KMS-11 (cell line): ENCODE measurements at regions not wholly inside any gene's neighbourhood (a gene's known extent, or its start where the extent isn't known, plus 50 kb on each side); places are given as distances from the start of the nearest gene placed in this dataset.

Experiments
- H2AFZ ChIP-seq: fragments of 200-600 bp; sonication (generic); 2 replicates; pipeline ENCODE4 v1.6.1; 2016; ENCODE audit warnings: antibody characterized with exemption, mixed run types, low read depth
- H3K27ac ChIP-seq: fragments of 200-600 bp; sonication (generic); 2 replicates; pipeline ENCODE4 v1.6.1; 2016; ENCODE audit warnings: mild to moderate bottlenecking, mixed run types
- H3K27me3 ChIP-seq: fragments of 200-600 bp; sonication (generic); 2 replicates; pipeline ENCODE4 v1.6.1; 2017; ENCODE audit warnings: mild to moderate bottlenecking, low read depth, mixed run types, moderate library complexity; ENCODE audit not compliant: insufficient read depth
- H3K36me3 ChIP-seq: fragments of 200-600 bp; sonication (generic); 2 replicates; pipeline ENCODE4 v1.6.1; 2017; ENCODE audit warnings: mild to moderate bottlenecking, mixed run types; ENCODE audit not compliant: insufficient read depth
- H3K4me1 ChIP-seq: fragments of 200-600 bp; sonication (generic); 2 replicates; pipeline ENCODE4 v1.6.1; 2016; ENCODE audit warnings: mild to moderate bottlenecking, low read depth, mixed run types; ENCODE audit not compliant: poor library complexity, severe bottlenecking
- H3K4me2 ChIP-seq: fragments of 200-600 bp; sonication (generic); 2 replicates; pipeline ENCODE4 v1.7.0; 2016; ENCODE audit warnings: mild to moderate bottlenecking, mixed run types
- H3K4me3 ChIP-seq: fragments of 200-600 bp; sonication (generic); IDR thresholded peaks from 2 replicates; pipeline ENCODE4 v1.6.1; 2017; ENCODE audit warnings: low read depth, low read length, mixed read lengths; ENCODE audit not compliant: insufficient read depth
- H3K79me2 ChIP-seq: fragments of 200-600 bp; sonication (generic); 2 replicates; pipeline ENCODE4 v1.6.1; 2016; ENCODE audit warnings: low read depth, mixed run types; ENCODE audit not compliant: insufficient read depth
- H3K9ac ChIP-seq: fragments of 200-600 bp; sonication (generic); 2 replicates; pipeline ENCODE4 v1.6.1; 2016; ENCODE audit warnings: mild to moderate bottlenecking, mixed run types
- H4K20me1 ChIP-seq: fragments of 200-600 bp; sonication (generic); 2 replicates; pipeline ENCODE4 v1.6.1; 2016; ENCODE audit warnings: mild to moderate bottlenecking, mixed run types; ENCODE audit not compliant: insufficient read depth
- CTCF ChIP-seq: fragments of 200-600 bp; sonication (generic); conservative IDR thresholded peaks from 2 replicates; pipeline ENCODE4 v1.6.1; 2017; ENCODE audit warnings: low read depth, mild to moderate bottlenecking, antibody characterized with exemption, low read length, moderate library complexity, mixed read lengths

- H3K36me3 ChIP-seq: no peaks in the 10 kb centered on the region
- H3K79me2 ChIP-seq: no peaks in the 10 kb centered on the region
- TF ChIP-seq CTCF: no peak
- no peak overlapping the region for H3K4me2 ChIP-seq
- H3K9ac ChIP-seq: no peak overlapping the region
- H3K4me3 ChIP-seq: no peak overlapping the region
- H2AFZ ChIP-seq: no peak overlapping the region
- no peaks in the 10 kb centered on the region for H3K27me3 ChIP-seq
- no peaks in the 10 kb centered on the region for H4K20me1 ChIP-seq
- H3K27ac ChIP-seq: no peak overlapping the region
- no peaks in the 10 kb centered on the region for H3K4me1 ChIP-seq
These were observed 401.1 kb downstream of the SLCO4C1 start for GRCh38 chr5:101894985-101895384.

GRCh38 chr5:101878190-101878589 lies 417.9 kb downstream of the SLCO4C1 start:
- no peak overlapping the region for H3K4me2 ChIP-seq
- no peaks in the 10 kb centered on the region for H3K4me1 ChIP-seq
- no peaks in the 10 kb centered on the region for H3K36me3 ChIP-seq
- no peak overlapping the region for H3K9ac ChIP-seq
- H2AFZ ChIP-seq: no peak overlapping the region
- no peak overlapping the region for H3K4me3 ChIP-seq
- H3K79me2 ChIP-seq: no peaks in the 10 kb centered on the region
- H3K27ac ChIP-seq: no peak overlapping the region
- H3K27me3 ChIP-seq: no peaks in the 10 kb centered on the region
- TF ChIP-seq CTCF: no peak
- no peaks in the 10 kb centered on the region for H4K20me1 ChIP-seq

GRCh38 chr5:101877451-101877850 lies 418.6 kb downstream of the SLCO4C1 start:
- Histone ChIP-seq H3K4me1 (no peaks in the 10 kb centered on the region), H3K9ac (no peak overlapping the region), H3K4me3 (no peak overlapping the region), H3K36me3 (no peaks in the 10 kb centered on the region), H3K27me3 (no peaks in the 10 kb centered on the region), H2AFZ (no peak overlapping the region), H3K27ac (no peak overlapping the region), H3K79me2 (no peaks in the 10 kb centered on the region), H3K4me2 (no peak overlapping the region), H4K20me1 (no peaks in the 10 kb centered on the region)
- TF ChIP-seq CTCF: no peak

GRCh38 chr5:101866473-101866872 lies 429.6 kb downstream of the SLCO4C1 start:
- H3K4me3 ChIP-seq: no peak overlapping the region
- H3K4me2 ChIP-seq: no peak overlapping the region
- no peak overlapping the region for H3K9ac ChIP-seq
- H4K20me1 ChIP-seq: no peaks in the 10 kb centered on the region
- no peak for TF ChIP-seq CTCF
- no peaks in the 10 kb centered on the region for H3K27me3 ChIP-seq
- H3K4me1 ChIP-seq: no peaks in the 10 kb centered on the region
- no peaks in the 10 kb centered on the region for H3K36me3 ChIP-seq
- H3K79me2 ChIP-seq: no peaks in the 10 kb centered on the region
- H2AFZ ChIP-seq: no peak overlapping the region
- H3K27ac ChIP-seq: no peak overlapping the region

GRCh38 chr5:101860563-101860962 lies 435.5 kb downstream of the SLCO4C1 start:
- Histone ChIP-seq H3K9ac (no peak overlapping the region), H2AFZ (no peak overlapping the region), H3K4me3 (no peak overlapping the region), H3K79me2 (no peaks in the 10 kb centered on the region), H3K27ac (no peak overlapping the region), H4K20me1 (no peaks in the 10 kb centered on the region), H3K36me3 (no peaks in the 10 kb centered on the region), H3K27me3 (no peaks in the 10 kb centered on the region), H3K4me2 (no peak overlapping the region), H3K4me1 (no peaks in the 10 kb centered on the region)
- TF ChIP-seq CTCF: no peak
